Activated CD8-positive, alpha-beta memory T cell treated with anti-CD3 and anti-CD28 coated beads, Interleukin-2, amount 50 U/mL, for 1 hour (primary cell): ENCODE measurements at regions not wholly inside any gene's neighbourhood (a gene's known extent, or its start where the extent isn't known, plus 50 kb on each side); places are given as distances from the start of the nearest gene placed in this dataset.
"Not testable (repeated sequence)": the region's sequence is repeated elsewhere in the genome, so short reads cannot be mapped to it uniquely, and the experiment has no call there.

Experiments used
- DNase-seq: peaks from one replicate; pipeline ENCODE4 v3.0.0-alpha.2; 2020; ENCODE audit errors: extremely low read depth

GRCh38 chr20:25987928-25988560 lies 291.4 kb upstream of the ZNF337 start:
- not testable (repeated sequence) for DNase-seq

GRCh38 chr20:25987073-25987927 lies 290.6 kb upstream of the ZNF337 start:
- peak; percentile 7 for DNase-seq

- DNase-seq, result no peak
Measured at GRCh38 chr20:25985597-25985996, 288.9 kb upstream of the ZNF337 start.

DNA sequence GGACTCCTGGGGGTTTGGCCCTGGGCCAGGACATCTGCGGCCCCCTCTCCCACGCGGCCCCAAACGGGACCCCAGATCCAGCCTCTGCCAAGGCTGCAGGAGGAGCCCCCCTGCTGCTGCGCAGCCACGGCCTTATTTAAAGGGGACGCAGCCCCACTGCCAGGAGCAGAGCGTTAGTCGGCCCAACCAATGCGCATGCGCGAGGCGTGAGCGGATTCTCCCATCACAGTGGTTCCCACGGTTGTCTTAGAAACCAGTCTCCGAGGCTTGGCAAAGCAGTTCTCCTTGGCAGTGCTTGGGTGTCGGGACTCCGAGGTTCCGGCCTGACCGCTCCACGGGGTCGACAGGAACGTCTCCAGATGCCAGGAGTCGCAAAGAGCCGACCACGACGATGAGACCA lies 288.3 kb upstream of the ZNF337 start:
- peak; percentile 10 for DNase-seq

GRCh38 chr20:25982701-25983100 lies 286.0 kb upstream of the ZNF337 start:
- DNase-seq, result not testable (repeated sequence)

DNA sequence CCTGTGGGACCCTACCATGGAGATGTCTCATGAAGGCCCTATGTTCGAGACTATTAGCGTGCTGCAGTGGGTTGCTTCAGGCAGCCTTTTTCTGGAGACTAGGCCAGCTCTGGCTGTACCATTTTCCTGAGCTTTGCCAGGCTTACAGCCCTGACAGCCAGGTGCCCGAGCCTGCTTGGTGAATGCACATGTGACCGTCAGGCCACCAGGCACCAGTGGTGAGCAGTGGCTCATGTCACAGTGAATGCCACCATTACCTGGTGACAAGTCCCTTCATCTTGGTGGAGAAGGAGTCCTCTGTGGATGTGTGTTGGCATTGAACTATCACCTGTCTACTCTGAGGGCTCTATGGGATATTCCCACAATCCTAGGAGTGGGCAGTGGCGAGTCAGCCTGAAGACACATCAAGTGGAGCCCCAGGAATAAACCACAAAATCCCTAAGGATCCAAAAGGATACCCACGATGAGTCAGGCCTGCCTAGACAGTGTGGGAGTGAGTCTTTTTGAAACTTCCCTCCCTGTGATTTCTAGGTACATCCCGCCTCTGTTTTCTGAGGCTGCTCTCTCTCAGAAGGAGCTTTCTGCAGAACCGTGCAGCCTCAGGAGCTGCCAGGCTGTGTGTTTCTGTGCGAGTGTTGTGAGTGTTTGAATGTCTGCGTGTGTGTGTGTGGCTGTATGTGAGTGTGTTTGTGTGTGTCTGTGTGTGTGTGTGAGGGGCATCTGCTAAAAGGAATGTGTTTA lies 282.0 kb upstream of the ZNF337 start:
- DNase-seq, result not testable (repeated sequence)

DNA sequence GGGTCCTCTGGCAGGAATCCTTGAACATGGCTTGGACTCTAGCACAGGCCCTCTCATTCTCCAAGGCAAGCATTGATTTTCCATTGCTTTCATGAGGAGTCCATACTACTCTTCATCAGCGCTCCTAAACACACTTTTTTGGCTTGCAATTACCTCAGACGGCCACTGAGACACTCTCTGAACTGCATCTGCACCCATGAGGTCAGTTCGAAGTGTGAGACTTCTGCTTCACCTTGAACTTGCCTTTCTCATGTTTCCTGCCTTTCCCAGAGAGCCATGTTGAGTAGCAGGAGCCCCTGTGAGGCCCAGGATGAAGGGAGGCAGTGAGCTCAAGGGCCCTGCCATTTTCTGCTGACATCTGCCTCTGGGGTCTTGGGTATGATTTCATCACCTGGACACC lies 279.2 kb upstream of the ZNF337 start:
- not testable (repeated sequence) for DNase-seq

DNA sequence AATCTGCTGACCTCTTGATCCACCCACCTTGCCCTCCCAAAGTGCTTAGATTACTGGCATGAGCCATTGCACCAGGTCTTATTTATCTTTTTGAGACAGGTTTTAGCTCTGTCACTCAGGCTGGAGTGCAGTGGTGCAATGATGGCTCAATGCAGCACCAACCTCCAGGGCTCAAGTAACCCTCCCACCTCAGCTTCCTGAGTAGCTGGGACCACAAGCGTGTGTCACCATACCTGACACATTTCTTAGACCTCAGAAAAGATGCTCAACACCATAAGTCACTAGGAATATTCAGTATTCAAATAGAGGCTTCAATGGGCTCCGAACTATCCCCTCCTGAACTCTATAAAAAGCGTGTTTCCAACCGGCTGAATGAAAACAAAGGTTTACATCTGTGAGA lies 268.6 kb upstream of the ZNF337 start:
- not testable (repeated sequence) for DNase-seq

DNA sequence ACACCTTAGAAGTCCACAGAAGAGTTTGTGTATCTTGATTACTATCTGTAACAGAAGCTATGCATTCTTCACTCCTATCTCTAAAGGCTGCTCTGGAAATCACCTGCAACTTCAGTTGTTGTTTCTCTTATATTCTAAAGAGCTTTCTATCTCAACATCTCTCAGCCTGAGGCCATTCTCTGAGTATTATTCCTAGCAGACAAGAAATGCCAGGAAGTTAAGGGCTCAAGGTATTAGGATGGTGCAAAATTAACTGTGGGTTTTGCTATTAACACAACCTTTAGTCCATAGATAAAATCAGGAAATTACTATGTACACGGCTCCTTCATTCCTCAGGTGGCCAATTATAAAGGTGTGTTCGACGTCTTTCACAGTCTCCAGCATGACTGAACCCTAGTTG lies 257.2 kb upstream of the ZNF337 start:
- not testable (repeated sequence) for DNase-seq

DNA sequence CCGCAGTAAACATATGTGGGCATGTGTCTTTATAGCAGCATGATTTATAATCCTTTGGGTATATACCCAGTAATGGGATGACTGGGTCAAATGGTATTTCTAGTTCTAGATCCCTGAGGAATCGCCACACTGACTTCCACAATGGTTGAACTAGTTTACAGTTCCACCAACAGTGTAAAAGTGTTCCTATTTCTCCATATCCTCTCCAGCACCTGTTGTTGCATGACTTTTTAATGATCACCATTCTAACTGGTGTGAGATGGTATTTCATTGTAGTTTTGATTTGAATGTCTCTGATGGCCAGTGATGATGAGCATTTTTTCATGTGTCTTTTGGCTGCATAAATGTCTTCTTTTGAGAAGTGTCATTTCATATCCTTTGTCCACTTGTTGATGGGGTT lies 238.6 kb upstream of the ZNF337 start:
- DNase-seq, result not testable (repeated sequence)

- not testable (repeated sequence) for DNase-seq
Measured at GRCh38 chr20:25932806-25933205, 236.2 kb upstream of the ZNF337 start.

GRCh38 chr20:25932170-25932569 lies 235.5 kb upstream of the ZNF337 start:
- not testable (repeated sequence) for DNase-seq

DNA sequence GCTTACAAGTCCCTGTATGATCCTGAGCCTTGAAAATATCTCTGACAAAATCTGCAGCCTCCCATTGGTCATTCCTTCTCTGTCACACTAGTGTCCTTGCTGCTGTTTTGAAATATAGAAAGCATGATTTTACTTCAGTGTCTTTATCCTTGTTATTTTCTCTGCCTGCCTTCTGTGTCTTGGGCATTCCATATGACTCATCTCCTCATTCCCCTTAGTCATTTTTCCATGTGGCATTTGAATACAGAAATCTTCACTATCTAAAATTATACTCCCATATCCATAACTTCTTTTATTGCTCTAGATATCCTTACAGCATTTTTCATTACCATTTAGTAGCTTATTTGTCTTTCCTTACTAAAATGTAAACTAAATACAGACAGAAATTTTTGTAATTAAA lies 205.7 kb upstream of the ZNF337 start:
- not testable (repeated sequence) for DNase-seq

DNA sequence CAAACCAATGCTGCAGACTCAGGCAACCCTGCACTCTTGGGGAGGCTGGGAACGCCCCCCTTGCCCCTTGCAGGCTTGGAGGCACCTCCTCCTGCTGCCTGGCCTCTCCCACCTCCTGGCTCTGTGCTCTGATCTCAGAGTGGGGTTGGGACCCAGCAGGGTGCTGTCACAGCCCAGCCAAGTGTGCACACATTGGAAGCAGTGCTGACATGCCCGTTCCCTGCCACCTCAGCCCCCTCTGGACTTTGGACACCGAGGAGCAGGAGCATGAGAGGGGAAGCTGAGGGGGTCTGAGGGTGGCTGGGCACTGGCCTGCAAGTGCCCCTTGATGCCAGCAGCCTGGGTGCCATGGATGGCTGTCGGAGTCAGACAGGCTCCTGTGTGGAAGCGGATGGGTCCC lies 202.0 kb upstream of the ZNF337 start:
- DNase-seq, result not testable (repeated sequence)

DNA sequence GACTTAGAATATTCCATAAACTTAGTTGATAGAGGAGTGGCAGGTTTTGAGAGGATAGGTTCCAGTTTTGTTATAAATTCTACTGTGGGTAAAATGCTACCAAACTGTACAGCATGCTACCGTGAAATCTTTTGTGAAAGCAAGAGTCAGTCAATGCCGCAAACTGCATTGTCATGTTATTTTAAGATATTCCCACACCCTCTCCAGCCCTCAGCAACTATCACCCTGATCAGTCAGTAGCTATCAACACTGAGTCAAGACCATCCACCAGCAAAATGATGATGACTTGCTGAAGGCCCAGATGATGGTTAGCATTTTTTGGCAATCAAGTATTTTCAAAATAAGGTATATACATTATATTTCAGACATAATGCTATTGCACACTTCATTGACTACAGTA lies 182.4 kb upstream of the ZNF337 start:
- DNase-seq, result not testable (repeated sequence)

DNA sequence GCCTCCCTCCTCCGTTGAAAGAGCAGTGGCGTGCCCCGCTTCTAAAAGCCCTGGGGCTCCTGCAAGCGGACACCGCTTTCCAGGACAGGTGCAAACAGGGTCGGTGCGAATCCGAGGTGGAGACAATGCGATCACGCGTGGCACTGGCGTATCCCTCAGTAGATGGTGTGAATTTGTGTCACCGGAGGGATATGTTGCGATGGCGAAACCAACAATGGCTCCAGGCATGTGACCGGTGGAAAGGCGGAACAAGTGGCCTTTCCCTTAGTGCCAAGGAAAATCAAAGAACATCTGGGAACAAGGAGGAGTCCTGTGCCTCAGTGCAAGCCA lies 172.0 kb upstream of the ZNF337 start:
- DNase-seq, result not testable (repeated sequence)

DNA sequence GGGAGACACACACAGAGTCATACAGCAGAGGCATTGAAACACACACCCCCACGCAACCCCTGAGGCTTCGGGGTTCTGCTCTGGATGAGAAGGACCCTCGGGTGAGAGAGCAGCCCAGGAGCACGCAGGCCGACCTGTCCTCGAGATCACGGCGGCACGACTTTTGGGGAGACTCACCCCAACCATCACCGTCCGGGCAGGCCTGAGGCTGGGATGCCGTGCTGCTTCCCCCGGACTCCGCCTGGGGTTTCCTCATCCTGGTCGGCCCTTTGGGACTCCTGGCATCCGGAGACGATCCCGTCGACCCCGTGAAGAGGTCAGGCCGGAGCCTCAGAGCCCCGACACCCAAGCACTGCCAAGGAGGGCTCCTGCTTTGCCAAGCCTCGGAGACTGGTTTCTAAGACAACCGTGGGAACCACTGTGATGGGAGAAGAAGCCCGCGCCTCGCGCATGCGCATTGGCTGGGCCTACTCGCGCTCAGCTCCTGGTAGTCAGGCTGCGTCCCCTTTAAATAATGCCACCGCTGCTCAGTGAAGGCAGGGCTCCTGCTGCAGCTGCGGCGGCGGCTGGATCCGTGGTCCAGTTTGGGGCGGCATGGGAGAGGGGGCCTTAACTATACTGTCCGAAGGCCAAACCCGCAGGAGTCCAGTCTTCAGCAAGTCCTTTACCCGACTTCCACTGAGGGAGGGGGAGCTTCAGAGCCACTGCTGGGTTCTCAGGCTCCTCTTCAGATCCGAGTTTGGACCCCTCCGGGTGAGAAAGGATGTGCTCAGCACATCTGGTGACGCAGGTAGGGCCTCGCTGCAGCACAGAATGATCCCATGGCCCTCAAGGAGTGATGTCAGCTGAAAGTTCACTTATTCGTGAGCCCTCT lies 171.4 kb upstream of the ZNF337 start:
- DNase-seq, result no peak

DNA sequence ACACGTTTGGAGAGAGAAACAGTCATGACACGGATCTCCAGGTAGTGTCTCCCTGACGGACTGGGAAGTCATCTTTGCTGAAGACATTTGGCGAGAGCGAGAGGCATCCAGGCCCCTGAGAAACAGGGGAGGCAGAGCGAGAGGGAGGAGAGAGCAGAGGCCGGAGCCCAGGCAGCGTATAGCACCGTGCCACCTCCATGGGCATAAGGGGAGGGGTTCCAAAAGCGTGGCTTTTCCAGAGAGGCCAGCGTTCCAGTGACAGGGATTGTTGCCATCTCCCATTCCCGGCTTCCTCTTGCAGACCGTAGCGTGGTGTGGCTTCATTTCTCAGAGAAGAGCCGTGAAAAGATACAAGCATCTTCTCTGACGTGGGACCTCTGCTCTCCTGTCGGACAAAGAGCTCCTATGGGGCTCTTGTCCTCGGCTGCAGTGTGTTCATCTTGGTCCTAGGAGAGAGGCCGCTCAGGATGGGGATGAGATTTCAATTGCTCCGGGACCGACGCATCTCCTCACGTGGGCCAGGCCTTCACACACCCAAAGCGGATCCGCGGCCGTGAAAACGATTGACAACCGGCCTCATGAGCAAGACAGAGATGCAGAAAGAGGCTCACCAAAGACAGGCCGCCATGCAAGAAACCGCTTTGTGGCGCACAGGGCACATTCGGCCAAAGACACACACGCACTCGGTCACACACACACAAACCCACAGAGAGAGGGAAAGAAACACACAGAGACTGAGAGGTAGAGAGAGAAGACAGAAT lies 170.5 kb upstream of the ZNF337 start:
- DNase-seq, result not testable (repeated sequence)

DNA sequence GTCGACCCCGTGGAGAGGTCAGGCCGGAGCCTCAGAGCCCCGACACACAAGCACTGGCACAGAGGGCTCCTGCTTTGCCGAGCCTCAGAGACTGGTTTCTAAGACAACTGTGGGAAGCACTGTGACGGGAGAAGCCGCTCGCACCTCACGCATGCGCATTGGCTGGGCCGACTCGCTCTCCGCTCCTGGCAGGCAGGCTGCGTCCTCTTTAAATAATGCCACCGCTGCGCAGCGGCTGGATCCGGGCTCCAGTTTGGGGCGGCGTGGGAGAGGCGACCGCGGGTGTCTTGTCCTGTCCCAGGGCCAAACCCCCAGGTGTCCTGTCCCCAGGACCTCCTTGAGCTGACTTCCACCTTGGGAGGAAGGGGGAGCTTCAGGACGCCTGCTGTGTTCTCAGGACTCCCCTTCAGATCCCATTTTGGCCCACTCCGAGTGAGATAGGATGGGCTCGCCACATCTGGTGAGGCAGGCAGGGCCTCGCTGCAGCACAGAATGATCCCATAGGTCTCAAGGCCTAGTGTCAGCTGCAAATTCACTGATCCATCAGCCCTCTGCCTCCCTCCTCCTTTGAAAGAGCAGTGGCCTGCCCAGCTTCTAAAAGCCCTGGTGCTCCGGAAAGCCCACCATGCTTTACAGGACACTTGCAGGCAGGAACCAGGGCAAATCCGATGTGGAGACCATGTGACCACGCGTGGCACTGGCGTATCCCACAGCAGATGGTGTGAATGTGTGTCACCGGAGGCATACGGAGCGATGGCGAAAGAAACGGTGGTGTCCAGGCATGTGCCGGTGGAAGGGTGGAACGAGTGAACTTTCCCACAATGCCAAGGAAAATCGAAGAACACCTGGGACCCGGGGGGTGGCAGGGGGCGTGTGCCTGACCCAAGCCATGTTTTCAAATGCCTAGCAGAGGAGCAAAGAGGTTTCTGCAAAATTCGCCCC lies 169.3 kb upstream of the ZNF337 start:
- no peak for DNase-seq
